Parathyroid adenoma (tissue), 2 donors: ENCODE measurements at regions not wholly inside any gene's neighbourhood (a gene's known extent, or its start where the extent isn't known, plus 50 kb on each side); places are given as distances from the start of the nearest gene placed in this dataset.

ENCODE experiments used
- H2AFZ ChIP-seq: fragments of 300-600 bp; sonication (generic); one replicate; pipeline ENCODE4 v1.7.0; 2017; ENCODE audit warnings: antibody characterized with exemption, mild to moderate bottlenecking
- H3K27ac ChIP-seq: fragments of 300-600 bp; sonication (generic); one replicate; pipeline ENCODE4 v1.7.0; 2017
- H3K27me3 ChIP-seq: fragments of 300-600 bp; sonication (generic); one replicate; pipeline ENCODE4 v1.7.0; 2017; ENCODE audit warnings: low read length; ENCODE audit not compliant: control insufficient read depth, insufficient read depth
- H3K36me3 ChIP-seq: fragments of 300-600 bp; sonication (generic); one replicate; pipeline ENCODE4 v1.7.0; 2017; ENCODE audit warnings: low read length; ENCODE audit not compliant: control insufficient read depth, insufficient read depth
- H3K4me1 ChIP-seq: fragments of 300-600 bp; sonication (generic); one replicate; pipeline ENCODE4 v1.7.0; 2017; ENCODE audit warnings: control low read depth
- H3K4me2 ChIP-seq: fragments of 300-600 bp; sonication (generic); one replicate; pipeline ENCODE4 v1.7.0; 2017; ENCODE audit warnings: low read length
- H3K4me3 ChIP-seq: fragments of 300-600 bp; sonication (generic); one replicate; pipeline ENCODE4 v1.7.0; 2017; ENCODE audit warnings: low read depth, low read length
- H3K79me2 ChIP-seq: fragments of 300-600 bp; sonication (generic); one replicate; pipeline ENCODE4 v1.7.0; 2017; ENCODE audit warnings: control low read depth
- H3K9ac ChIP-seq: fragments of 300-600 bp; sonication (generic); one replicate; pipeline ENCODE4 v1.7.0; 2017; ENCODE audit warnings: mild to moderate bottlenecking
- H3K9me3 ChIP-seq: fragments of 300-600 bp; sonication (generic); one replicate; pipeline ENCODE4 v1.7.0; 2017; ENCODE audit warnings: low read length; ENCODE audit not compliant: control insufficient read depth
- CTCF ChIP-seq: fragments of 300-600 bp; sonication (generic); IDR thresholded peaks from one replicate; pipeline ENCODE4 v1.7.0; 2017; ENCODE audit warnings: antibody characterized with exemption, mild to moderate bottlenecking
- donor health status: primary hyperparathyroidism.

GRCh38 chr22:49142296-49142695, 685.4 kb downstream of the BRD1 start:
- Histone ChIP-seq H3K36me3 (no peaks in the 10 kb centered on the region), H2AFZ (no peak overlapping the region), H3K9me3 (no peaks in the 10 kb centered on the region), H3K27ac (no peak overlapping the region), H3K79me2 (no peaks in the 10 kb centered on the region), H3K4me1 (no peaks in the 10 kb centered on the region), H3K4me3 (no peak overlapping the region), H3K9ac (no peak overlapping the region), H3K4me2 (no peak overlapping the region), H3K27me3 (no peaks in the 10 kb centered on the region)
- TF ChIP-seq CTCF: no peak

DNA sequence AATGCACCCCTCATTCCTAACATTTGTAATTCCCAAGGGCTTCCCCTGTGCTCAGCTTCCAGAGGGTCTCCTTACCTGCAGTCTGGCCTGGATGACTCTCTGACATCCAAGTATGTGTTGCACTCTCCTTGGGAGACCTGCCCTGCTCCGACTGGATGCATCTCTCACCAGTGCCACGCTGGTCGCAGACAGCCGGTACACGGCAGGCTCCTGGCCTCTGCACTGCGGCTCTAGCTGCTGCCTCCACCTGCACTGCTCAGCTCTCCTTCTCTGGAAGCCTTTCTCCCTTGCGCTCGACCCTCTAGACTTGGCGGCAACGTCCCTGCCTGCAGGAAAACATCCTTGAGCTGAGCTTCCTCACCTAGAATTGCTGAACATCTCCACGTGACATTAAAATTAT, 685.9 kb downstream of the BRD1 start:
- H3K36me3 ChIP-seq: no peaks in the 10 kb centered on the region
- no peaks in the 10 kb centered on the region for H3K9me3 ChIP-seq
- no peaks in the 10 kb centered on the region for H3K27me3 ChIP-seq

DNA sequence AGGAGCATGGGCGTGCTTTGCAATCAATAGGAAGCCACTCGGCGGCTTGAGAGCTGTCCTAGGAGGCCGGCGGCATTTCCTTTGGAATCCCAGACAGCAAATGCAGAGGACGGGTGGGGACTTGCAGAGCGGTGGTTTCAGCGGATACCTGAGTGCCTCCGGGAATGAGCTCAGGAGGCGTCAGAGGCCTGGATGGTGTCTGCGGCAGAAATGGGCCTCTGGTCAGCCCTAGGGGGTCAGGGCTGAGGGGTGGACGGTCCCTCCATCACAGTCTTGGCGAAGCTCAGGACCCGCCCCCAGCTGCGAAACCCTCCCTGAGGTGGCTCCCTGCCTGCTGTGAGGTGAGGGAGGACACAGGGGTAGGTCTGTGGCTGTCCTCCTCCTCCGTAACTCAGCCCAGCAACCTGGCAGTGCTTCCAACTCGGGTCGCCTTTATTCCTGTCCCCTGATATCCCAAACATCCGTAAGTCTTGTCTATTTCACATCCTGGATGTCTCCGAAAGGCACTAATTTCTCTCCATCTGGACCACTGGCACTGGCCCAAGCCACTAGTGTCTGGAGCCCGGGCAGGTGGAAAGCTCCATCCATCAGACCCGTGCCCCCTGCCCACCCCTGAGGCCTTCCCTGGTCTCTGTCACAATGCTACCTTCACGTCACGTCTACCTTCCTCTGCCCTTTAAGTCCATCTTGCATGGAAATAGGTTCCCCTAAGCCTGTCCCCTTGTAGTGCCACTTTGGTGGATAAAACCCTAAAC, 686.6 kb downstream of the BRD1 start:
- TF ChIP-seq CTCF: no peak
- Histone ChIP-seq H3K27me3 (no peaks in the 10 kb centered on the region), H3K9me3 (no peaks in the 10 kb centered on the region), H3K79me2 (no peaks in the 10 kb centered on the region), H3K27ac (no peak overlapping the region), H3K36me3 (no peaks in the 10 kb centered on the region), H3K4me2 (no peak overlapping the region), H3K4me3 (no peak overlapping the region), H3K4me1 (no peaks in the 10 kb centered on the region), H2AFZ (no peak overlapping the region), H3K9ac (no peak overlapping the region)

More for the DNA sequence above, 685.9 kb downstream of the BRD1 start:
- Histone ChIP-seq H3K79me2 (no peaks in the 10 kb centered on the region), H2AFZ (no peak overlapping the region), H3K4me1 (no peaks in the 10 kb centered on the region), H3K4me3 (no peak overlapping the region), H3K9ac (no peak overlapping the region), H3K4me2 (no peak overlapping the region), H3K27ac (no peak overlapping the region)
- TF ChIP-seq CTCF: no peak

- TF ChIP-seq CTCF: no peak
- H3K27me3 ChIP-seq: no peaks in the 10 kb centered on the region
Measured at GRCh38 chr22:49139492-49140151, 688.1 kb downstream of the BRD1 start.

More at GRCh38 chr22:49139492-49140151, 688.1 kb downstream of the BRD1 start:
- Histone ChIP-seq H3K4me3 (no peak overlapping the region), H2AFZ (no peak overlapping the region), H3K27ac (no peak overlapping the region), H3K36me3 (no peaks in the 10 kb centered on the region), H3K4me1 (no peaks in the 10 kb centered on the region), H3K4me2 (no peak overlapping the region), H3K79me2 (no peaks in the 10 kb centered on the region), H3K9me3 (no peaks in the 10 kb centered on the region), H3K9ac (no peak overlapping the region)
